GM19455 (cell line): ENCODE measurements at regions not wholly inside any gene's neighbourhood (a gene's known extent, or its start where the extent isn't known, plus 50 kb on each side); places are given as distances from the start of the nearest gene placed in this dataset.

Source experiments
- ATAC-seq: cut with Tn5 transposase; IDR thresholded peaks from one replicate; pipeline ENCODE4 v1.9.1; 2021; ENCODE audit not compliant: unreplicated experiment

DNA sequence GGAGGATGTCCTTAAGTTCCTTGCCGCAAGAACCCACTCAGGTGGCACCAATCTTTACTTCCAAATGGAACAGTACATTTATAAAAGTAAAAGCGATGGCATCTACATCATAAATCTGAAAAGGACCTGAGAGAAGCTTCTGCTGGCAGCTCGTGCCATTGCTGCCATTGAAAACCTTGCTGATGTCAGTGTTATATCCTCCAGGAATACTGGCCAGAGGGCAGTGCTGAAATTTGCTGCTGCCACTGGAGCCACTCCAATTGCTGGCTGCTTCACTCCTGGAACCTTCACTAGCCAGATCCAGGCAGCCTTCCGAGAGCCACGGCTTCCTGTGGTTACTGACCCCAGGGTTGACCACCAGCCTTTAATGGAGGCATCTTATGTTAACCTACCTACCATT, 191.7 kb downstream of the TRIM27 start:
- no peak for ATAC-seq

DNA sequence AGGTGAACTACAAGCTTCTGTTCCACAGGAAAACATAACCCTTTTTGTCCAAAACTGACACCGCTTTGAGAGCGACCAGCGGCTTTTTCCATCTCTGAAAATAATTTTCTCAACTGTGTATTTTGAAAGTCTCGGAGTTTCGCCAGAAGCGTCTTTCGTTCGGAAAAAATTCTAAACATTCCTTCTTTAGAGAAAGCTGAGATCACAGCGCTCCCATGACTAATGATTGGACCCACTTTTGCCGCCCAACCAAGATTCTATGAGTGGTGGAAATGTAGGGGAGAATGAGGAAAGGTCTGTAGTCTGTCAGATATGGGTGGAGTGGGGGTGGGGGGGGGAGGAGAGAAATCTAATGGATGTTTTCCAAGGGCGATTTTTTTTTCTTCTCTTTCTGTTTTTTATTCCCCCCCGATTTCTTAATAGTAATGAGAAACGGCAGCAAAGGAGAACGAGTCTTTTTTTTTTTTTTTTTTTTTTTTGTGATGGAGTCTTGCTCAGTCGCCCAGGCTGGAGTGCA, 189.3 kb downstream of the TRIM27 start:
- ATAC-seq = no peak

GRCh38 chr6:28736121-28736520, 187.7 kb downstream of the TRIM27 start:
- no peak for ATAC-seq

DNA sequence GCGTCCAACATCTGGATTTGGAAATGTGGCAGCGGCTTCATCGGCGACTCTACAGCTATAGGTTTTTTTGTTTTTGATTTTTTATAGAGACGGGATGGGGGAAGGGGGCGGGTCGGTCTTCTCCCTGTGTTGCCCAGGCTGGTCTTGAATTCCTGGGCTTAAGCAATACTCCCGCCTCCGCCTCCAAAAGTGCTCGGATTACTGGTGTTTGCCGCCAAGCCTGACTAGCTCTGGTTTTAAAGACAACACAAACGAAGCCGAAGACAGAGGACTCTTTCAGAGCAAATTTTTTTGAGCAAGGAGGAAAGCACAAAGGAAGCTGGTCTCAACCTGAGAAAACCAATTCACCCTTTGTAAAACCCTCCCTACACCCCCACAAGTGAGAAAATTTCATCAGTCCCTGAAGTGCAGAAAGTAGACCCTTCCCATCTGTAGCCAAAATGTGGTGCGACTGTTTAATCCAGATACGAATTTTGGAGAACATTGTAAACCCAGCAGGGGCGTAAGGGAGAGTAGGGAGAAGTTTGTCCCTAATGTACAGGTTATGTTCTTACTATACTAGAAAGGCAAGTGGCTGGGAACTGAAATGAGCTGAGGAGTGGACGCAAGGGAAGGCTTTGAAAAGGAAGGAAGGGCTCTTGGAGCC, 185.9 kb downstream of the TRIM27 start:
- ATAC-seq = no peak

DNA sequence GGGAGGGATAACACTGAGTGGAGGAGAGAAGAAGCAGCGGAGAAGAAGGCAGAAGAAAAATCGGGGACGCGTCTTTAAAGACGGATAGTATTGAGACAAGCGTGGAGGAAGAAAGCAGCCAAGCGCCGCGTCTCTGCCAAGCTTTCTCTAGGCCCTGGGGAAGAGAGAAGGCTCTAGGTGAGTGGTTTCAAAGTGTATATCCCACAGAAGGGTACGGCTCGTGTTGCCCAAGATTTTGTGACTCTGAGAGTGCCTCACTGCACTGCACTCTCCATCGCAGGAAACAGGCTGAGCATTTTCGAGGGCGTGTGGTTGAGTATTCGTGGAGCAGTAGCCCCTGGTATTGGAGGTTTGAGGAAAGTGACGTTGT, 185.4 kb downstream of the TRIM27 start:
- no peak for ATAC-seq

- no peak for ATAC-seq
These were observed 182.4 kb downstream of the TRIM27 start for GRCh38 chr6:28741363-28741762.

- ATAC-seq = no peak
These were observed 181.0 kb downstream of the TRIM27 start for GRCh38 chr6:28742668-28743270.

- ATAC-seq = no peak
These were observed 180.5 kb downstream of the TRIM27 start for GRCh38 chr6:28743271-28743789.

- no peak for ATAC-seq
These were observed 176.6 kb downstream of the TRIM27 start for GRCh38 chr6:28747083-28747630.

- ATAC-seq = no peak
These were observed 176.1 kb downstream of the TRIM27 start for GRCh38 chr6:28747631-28748157.

GRCh38 chr6:28748192-28748591, 175.6 kb downstream of the TRIM27 start:
- no peak for ATAC-seq

DNA sequence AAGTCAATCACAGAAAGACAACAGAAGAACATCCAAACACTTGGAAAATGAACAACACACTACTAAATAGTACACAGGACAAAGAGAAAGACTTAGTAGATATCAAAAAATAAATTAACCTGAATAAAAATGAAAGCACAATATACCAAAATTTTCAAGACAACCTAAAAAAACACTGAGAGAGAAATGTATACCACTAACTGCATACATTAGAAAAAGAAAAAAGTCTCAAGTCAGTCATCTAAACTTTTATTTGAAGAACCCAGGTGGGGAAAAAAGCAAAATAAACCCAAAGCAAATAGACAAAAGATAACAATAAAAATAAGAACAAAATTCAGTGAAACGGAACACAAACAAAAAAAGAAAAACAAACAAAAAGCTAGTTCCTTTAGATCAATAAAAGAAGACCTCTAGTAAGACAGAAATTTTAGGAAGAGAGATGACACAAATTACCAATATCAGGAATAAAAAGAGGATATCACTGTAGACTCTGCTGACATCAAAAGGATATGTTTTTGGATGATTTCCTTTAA, 172.8 kb downstream of the TRIM27 start:
- ATAC-seq = no peak

DNA sequence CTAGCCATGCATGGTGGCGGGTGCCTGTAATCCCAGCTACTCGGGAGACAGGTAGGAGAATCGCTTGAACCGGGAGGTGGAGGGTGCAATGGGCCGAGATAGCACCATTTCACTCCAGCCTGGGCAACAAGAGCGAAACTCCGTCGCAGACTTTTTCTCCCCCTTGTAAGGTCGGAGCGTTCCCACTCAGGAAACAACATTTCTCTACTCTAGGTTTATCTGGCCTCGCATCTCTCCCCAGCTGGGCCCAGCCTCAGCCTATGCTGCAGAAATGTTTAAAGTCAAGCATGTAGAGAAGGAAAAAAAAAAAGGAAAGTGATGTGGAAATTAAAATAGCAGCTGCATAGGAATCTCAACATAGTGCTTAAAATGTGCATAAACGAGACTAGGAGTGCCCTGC, 172.3 kb downstream of the TRIM27 start:
- no peak for ATAC-seq

GRCh38 chr6:28751963-28752350, 171.8 kb downstream of the TRIM27 start:
- no peak for ATAC-seq

DNA sequence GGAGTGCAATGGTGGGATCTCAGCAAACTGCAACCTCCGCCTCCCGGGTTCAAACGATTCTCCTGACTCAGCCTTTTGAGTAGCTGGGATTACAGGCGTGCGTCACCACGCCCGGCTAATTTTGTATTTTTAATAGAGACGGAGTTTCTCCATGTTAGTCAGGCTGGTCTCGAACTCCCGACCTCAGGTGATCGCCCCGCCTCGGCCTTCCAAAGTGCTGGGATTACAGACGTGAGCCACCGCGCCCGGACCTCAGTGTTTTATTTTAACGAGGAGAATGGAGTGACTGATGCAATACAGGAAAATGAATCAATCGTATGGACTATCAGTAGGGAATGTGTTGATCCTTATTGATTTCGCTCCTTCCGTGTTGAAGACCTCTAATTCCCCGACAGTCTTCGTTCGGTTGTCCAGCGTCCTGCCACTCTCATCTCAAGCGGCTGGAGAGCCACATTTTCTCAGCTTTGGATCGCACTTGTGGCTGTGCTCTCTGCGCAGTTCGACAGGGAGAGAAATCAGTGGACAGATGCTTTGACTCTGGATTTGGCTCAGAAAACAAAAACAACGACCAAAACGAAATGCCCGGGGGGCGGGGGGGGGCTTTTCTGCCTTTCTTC, 166.2 kb downstream of the TRIM27 start:
- no peak for ATAC-seq

DNA sequence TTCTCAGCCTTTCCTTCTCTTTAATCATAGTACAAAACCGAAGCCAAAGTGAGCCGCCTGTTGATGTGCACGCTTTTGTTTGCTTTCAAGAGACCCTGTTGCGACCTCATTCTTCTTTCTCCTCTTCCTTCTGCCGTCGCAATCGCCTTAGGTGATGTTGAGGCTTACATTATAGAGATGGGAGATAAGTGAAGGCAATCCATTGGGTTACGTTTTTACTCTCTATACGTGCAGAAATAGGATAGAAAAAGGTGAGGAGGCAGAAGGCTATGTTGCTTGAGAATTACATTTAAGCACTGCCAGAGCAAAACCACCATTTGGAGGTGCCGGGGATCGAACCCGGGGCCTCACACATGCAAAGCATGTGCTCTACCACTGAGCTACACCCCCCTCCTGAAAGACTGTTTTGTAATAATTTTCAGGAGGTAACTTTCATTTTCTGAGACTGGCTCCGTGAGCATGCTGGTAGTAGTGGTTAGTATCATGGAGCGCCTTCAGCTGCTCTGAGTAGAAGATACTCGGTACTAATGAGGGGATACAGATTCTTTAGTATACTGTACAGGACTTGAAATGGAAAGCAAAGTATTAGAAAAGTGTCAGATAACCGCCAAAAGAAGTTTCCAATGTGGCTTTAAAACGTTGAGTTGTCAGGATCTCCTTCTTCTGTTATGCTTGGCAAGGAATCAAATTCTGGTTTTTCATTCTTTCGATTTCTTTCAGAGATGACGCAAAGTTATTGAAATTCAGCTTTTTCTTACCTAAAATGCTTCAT, 165.6 kb downstream of the TRIM27 start:
- ATAC-seq = no peak

DNA sequence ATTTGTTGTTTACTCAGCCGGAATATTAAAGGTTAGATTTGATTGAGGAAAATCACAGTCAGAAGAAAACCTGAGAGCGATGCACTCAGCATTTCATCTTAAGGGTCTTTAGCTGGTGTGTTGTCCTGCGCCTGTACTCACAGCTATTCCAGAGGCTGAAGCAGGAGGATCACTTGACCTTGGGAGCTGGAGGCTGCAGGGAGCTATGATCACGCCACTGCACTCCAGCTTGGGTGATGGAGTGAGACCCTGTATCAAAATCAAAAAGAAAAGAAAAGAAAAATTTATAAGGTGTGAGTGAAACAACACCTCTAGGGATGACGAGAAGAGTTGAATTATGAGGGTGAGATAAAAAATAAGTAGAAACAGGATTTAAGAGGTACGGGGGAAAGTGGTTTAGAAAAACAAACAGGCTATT, 165.0 kb downstream of the TRIM27 start:
- ATAC-seq = no peak

- no peak for ATAC-seq
These were observed 159.6 kb downstream of the TRIM27 start for GRCh38 chr6:28764014-28764723.

DNA sequence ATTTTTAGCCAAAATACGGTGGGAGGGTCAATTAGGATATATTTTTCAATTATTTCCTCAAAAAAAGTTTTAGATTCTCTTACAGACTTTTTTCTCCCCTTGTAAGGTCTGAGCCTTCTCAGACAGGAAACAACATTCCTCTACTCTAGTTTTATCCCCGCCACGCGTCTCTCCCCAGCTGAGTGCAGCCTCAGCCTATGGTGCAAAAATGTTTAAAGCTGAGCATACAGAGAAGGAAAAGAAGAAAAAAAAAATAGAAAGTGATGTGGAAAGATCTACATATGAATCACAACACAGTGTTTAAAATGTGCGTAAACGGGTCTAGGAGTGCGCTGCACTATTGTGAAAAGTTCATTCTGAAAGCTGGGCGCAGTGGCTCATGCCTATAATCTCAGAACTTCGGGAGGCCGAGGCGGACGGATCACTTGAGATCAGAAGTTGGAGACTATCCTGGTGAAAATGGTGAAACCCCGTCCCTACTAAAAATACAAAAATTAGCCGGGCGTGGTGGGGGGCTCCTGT, 159.0 kb downstream of the TRIM27 start:
- no peak for ATAC-seq

- no peak for ATAC-seq
These were observed 157.8 kb downstream of the TRIM27 start for GRCh38 chr6:28765978-28766351.
